ENCODE measurements at regions not wholly inside any gene's neighbourhood (a gene's known extent, or its start where the extent isn't known, plus 50 kb on each side); places are given as distances from the start of the nearest gene placed in this dataset.

DNA sequence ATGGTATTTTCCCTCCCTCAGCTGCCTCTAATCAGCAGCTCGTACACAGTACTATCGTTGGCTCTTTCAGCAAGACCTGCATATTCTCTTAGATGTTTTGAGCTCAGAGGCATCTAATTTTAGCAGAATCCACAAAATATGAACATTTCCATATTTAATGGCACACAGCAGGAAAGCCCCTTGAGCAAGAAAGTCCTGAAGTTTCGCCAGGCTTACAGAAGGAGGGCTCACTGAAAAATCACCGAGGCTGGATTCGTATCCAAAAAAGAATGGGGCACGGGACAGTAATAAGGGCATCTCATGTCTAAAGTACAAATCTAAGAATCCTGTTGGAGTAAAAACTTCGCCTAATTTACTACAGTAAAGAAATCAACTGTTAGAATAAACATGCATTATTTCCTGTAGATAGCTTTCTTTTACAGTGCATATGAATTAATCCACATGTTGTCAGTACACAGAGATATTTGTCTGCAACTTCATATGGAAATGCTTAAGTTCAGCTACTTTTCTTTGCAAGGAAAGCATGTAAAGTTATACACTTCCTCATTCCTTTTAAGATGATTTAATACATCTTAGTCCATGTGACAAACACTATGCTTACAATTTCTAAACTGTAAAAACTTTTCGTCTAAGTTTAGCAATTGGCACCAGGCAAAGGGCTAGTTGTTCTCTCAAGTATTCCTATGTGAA is 1205.3 kb upstream of the ADGRL4 start:
- TF ChIP-seq, protein P1, sequence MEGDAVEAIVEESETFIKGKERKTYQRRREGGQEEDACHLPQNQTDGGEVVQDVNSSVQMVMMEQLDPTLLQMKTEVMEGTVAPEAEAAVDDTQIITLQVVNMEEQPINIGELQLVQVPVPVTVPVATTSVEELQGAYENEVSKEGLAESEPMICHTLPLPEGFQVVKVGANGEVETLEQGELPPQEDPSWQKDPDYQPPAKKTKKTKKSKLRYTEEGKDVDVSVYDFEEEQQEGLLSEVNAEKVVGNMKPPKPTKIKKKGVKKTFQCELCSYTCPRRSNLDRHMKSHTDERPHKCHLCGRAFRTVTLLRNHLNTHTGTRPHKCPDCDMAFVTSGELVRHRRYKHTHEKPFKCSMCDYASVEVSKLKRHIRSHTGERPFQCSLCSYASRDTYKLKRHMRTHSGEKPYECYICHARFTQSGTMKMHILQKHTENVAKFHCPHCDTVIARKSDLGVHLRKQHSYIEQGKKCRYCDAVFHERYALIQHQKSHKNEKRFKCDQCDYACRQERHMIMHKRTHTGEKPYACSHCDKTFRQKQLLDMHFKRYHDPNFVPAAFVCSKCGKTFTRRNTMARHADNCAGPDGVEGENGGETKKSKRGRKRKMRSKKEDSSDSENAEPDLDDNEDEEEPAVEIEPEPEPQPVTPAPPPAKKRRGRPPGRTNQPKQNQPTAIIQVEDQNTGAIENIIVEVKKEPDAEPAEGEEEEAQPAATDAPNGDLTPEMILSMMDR (IDR thresholded peaks at IDR 0.05): no peak
- no peak for TF ChIP-seq POLR2A (IDR thresholded peaks at IDR 0.05)
